ENCODE measurements at regions not wholly inside any gene's neighbourhood (a gene's known extent, or its start where the extent isn't known, plus 50 kb on each side); places are given as distances from the start of the nearest gene placed in this dataset.

DNA sequence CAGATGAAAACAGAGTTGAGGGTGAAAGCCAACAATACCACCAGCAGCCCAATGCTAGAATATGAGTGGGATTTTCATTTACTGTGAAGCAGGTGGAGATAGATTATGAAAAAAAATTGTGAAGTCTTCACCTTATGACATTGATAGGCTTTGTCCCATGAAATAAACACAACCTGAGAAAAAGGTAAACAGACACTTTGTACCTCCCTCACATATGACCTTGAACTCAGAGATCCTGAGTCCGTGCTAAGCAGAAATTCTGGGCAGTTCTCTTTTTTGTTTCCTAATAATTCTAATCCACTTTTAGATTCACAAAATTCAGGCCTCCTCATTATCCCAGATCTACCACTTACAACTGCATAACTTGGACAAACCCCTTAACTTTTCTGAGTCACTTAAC, 127.3 kb upstream of the RORB start:
- 0 out of 2 replicates have a peak, but pooled peaks cover 2% of the 10 kb centered on the region for H3K9me2 ChIP-seq (replicated peaks; ENCODE audit: insufficient read depth, low read length)
- no peaks in the 10 kb centered on the region for H3K9me3 ChIP-seq (ENCODE audit: insufficient read depth, low read length)
- TF ChIP-seq, protein P1, sequence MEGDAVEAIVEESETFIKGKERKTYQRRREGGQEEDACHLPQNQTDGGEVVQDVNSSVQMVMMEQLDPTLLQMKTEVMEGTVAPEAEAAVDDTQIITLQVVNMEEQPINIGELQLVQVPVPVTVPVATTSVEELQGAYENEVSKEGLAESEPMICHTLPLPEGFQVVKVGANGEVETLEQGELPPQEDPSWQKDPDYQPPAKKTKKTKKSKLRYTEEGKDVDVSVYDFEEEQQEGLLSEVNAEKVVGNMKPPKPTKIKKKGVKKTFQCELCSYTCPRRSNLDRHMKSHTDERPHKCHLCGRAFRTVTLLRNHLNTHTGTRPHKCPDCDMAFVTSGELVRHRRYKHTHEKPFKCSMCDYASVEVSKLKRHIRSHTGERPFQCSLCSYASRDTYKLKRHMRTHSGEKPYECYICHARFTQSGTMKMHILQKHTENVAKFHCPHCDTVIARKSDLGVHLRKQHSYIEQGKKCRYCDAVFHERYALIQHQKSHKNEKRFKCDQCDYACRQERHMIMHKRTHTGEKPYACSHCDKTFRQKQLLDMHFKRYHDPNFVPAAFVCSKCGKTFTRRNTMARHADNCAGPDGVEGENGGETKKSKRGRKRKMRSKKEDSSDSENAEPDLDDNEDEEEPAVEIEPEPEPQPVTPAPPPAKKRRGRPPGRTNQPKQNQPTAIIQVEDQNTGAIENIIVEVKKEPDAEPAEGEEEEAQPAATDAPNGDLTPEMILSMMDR (IDR thresholded peaks at IDR 0.05; ENCODE audit: insufficient read depth, low read length, poor library complexity, severe bottlenecking) = no peak
- no peak for TF ChIP-seq EZH2phosphoT487 (conservative IDR thresholded peaks at IDR 0.05; ENCODE audit: low read length)
- no peaks in the 10 kb centered on the region for H3F3A ChIP-seq (ENCODE audit: insufficient read depth)
- no peaks in the 10 kb centered on the region for H3K36me3 ChIP-seq (ENCODE audit: low read length)
- no peaks in the 10 kb centered on the region for H3K27me3 ChIP-seq (ENCODE audit: low read length)
- no peak overlapping the region for H3K9ac ChIP-seq (ENCODE audit: low read length)
- no peak overlapping the region for H3K4me2 ChIP-seq (ENCODE audit: low read depth, low read length, poor library complexity, severe bottlenecking)
- no peaks in the 10 kb centered on the region for H4K20me1 ChIP-seq (ENCODE audit: low read depth, low read length)
- no peaks in the 10 kb centered on the region for H3K79me2 ChIP-seq (ENCODE audit: insufficient read depth, low read length)
- H2AFZ ChIP-seq (ENCODE audit: low read depth, low read length, severe bottlenecking) = no peak overlapping the region
- no peak overlapping the region for H3K4me3 ChIP-seq (ENCODE audit: insufficient read depth, low read length, poor library complexity, severe bottlenecking)
- no peak overlapping the region for H3K27ac ChIP-seq (ENCODE audit: low read depth, low read length)

DNA sequence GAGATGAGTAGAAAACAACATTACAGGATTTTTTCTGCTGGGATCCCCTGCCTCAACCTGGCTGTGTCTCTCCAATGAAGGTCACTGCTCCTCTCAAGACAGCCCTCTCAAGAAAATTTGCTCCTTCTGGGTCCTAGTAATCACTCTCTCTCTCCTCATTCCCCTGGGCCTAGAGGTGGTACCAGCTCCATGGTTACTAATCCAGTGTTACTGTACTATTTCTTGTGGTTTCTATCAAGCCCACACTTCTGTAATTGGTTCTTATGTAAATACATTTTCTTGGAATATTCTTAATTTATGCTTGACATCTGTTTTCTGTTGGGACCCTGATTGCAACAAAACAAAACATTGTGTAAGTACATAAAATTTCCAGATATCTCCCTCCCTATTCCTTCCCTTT, 123.8 kb upstream of the RORB start:
- H3K79me2 ChIP-seq (ENCODE audit: insufficient read depth, low read length) = no peaks in the 10 kb centered on the region
- TF ChIP-seq EZH2phosphoT487 (conservative IDR thresholded peaks at IDR 0.05; ENCODE audit: low read length) = no peak
- H3K4me3 ChIP-seq (ENCODE audit: insufficient read depth, low read length, poor library complexity, severe bottlenecking) = no peak overlapping the region
- H4K20me1 ChIP-seq (ENCODE audit: low read depth, low read length) = no peaks in the 10 kb centered on the region
- H3K4me2 ChIP-seq (ENCODE audit: low read depth, low read length, poor library complexity, severe bottlenecking) = no peak overlapping the region
- no peak overlapping the region for H3K27ac ChIP-seq (ENCODE audit: low read depth, low read length)
- no peaks in the 10 kb centered on the region for H3K9me3 ChIP-seq (ENCODE audit: insufficient read depth, low read length)
- H3K36me3 ChIP-seq (ENCODE audit: low read length) = no peaks in the 10 kb centered on the region
- H2AFZ ChIP-seq (ENCODE audit: low read depth, low read length, severe bottlenecking) = no peak overlapping the region
- H3K27me3 ChIP-seq (ENCODE audit: low read length) = no peaks in the 10 kb centered on the region
- no peak overlapping the region for H3K9ac ChIP-seq (ENCODE audit: low read length)
- no peaks in the 10 kb centered on the region for H3K9me2 ChIP-seq (replicated peaks; ENCODE audit: insufficient read depth, low read length)
- H3F3A ChIP-seq (ENCODE audit: insufficient read depth) = no peaks in the 10 kb centered on the region

DNA sequence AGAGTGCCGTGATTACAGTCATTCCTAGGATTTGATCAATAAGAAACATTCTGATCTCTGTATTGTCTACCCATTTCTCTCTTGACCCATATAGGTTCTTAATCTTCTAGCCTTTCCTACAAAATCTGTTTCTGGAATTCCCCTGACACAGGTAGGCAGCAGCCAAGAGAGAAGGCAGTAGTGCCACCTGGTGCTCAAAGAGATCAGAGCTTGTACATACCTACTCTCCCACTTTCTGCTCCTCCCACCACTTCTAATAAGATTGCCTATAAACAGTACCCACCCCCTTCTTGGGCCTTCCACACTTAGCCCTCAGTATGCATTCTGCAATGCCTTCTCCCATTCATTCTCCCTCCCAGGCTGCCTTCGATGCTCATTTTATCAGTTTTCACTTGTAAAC, 117.4 kb upstream of the RORB start:
- Histone ChIP-seq H3K9me3 (ENCODE audit: insufficient read depth, low read length) (no peaks in the 10 kb centered on the region), H3K4me3 (ENCODE audit: insufficient read depth, low read length, poor library complexity, severe bottlenecking) (no peak overlapping the region), H2AFZ (ENCODE audit: low read depth, low read length, severe bottlenecking) (no peak overlapping the region), H3K27me3 (ENCODE audit: low read length) (no peaks in the 10 kb centered on the region), H3K36me3 (ENCODE audit: low read length) (no peaks in the 10 kb centered on the region), H3K9me2 (replicated peaks; ENCODE audit: insufficient read depth, low read length) (no peaks in the 10 kb centered on the region), H3K79me2 (ENCODE audit: insufficient read depth, low read length) (no peaks in the 10 kb centered on the region), H4K20me1 (ENCODE audit: low read depth, low read length) (no peaks in the 10 kb centered on the region), H3K27ac (ENCODE audit: low read depth, low read length) (no peak overlapping the region), H3K9ac (ENCODE audit: low read length) (no peak overlapping the region), H3F3A (ENCODE audit: insufficient read depth) (no peaks in the 10 kb centered on the region), H3K4me2 (ENCODE audit: low read depth, low read length, poor library complexity, severe bottlenecking) (no peak overlapping the region)
- TF ChIP-seq, protein P1 (IDR thresholded peaks at IDR 0.05; ENCODE audit: insufficient read depth, low read length, poor library complexity, severe bottlenecking) = peak; percentile 19
- no peak for TF ChIP-seq EZH2phosphoT487 (conservative IDR thresholded peaks at IDR 0.05; ENCODE audit: low read length)

DNA sequence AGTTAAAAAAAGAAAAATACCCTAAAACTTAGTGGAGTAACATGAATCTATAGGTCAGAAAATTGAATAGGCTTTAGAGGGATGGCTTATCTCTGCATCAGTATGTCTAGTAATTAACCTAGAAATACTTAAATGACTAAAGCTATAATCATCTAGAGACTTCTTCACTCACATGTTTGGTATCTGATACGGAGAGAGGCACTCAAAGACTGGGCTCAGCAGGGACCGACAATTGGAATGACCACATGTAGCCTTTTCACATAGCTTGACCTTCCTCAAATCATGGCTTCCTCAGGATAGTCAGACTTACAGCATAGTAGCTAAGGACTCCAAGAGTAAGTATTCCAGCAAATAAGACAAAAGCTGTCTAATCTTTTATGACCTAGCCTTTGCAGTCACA, 105.3 kb upstream of the RORB start:
- H3K4me2 ChIP-seq (ENCODE audit: low read depth, low read length, poor library complexity, severe bottlenecking) = no peak overlapping the region
- H3K27me3 ChIP-seq (ENCODE audit: low read length) = no peaks in the 10 kb centered on the region
- no peak overlapping the region for H3K4me3 ChIP-seq (ENCODE audit: insufficient read depth, low read length, poor library complexity, severe bottlenecking)

More for the DNA sequence above, 105.3 kb upstream of the RORB start:
- no peaks in the 10 kb centered on the region for H4K20me1 ChIP-seq (ENCODE audit: low read depth, low read length)
- no peak overlapping the region for H2AFZ ChIP-seq (ENCODE audit: low read depth, low read length, severe bottlenecking)
- no peaks in the 10 kb centered on the region for H3K9me2 ChIP-seq (replicated peaks; ENCODE audit: insufficient read depth, low read length)
- H3K9me3 ChIP-seq (ENCODE audit: insufficient read depth, low read length) = no peaks in the 10 kb centered on the region
- H3F3A ChIP-seq (ENCODE audit: insufficient read depth) = no peaks in the 10 kb centered on the region
- H3K79me2 ChIP-seq (ENCODE audit: insufficient read depth, low read length) = no peaks in the 10 kb centered on the region
- no peak overlapping the region for H3K27ac ChIP-seq (ENCODE audit: low read depth, low read length)
- H3K9ac ChIP-seq (ENCODE audit: low read length) = no peak overlapping the region
- no peaks in the 10 kb centered on the region for H3K36me3 ChIP-seq (ENCODE audit: low read length)
- no peak for TF ChIP-seq EZH2phosphoT487 (conservative IDR thresholded peaks at IDR 0.05; ENCODE audit: low read length)
- TF ChIP-seq, protein P1 (IDR thresholded peaks at IDR 0.05; ENCODE audit: insufficient read depth, low read length, poor library complexity, severe bottlenecking) = no peak

Data from SU-DHL-6 (cell line).